ENCODE measurements at regions not wholly inside any gene's neighbourhood (a gene's known extent, or its start where the extent isn't known, plus 50 kb on each side); places are given as distances from the start of the nearest gene placed in this dataset.

DNA sequence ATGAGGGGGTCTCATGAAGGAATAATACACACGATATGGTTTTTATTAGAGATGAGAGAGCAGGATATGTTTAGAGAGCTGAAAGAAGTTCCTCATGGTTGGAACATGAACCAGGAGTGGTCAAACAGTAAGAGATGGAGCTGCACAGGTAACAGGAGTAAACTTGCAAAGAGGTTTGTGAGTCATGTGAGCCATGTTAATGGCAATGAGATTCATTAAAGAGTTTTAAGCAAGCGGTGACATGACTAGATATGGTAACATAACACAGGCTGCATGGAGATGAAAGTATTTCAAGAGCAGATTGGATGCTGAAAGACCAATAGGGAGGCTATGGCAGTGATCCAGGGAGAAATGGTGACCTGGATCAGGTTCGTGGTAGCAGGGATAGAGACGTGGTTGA, 62.6 kb upstream of the SSTR1 start:
- WGBS, 2 donors, result 65 to 69% methylated on average over 4 of the region's 4 CpGs
- ATAC-seq (no peak), DNase-seq (no peak)
- no peak overlapping the region for H3K4me3 ChIP-seq
- H3K36me3 ChIP-seq, result no peaks in the 10 kb centered on the region
- TF ChIP-seq, protein P1, sequence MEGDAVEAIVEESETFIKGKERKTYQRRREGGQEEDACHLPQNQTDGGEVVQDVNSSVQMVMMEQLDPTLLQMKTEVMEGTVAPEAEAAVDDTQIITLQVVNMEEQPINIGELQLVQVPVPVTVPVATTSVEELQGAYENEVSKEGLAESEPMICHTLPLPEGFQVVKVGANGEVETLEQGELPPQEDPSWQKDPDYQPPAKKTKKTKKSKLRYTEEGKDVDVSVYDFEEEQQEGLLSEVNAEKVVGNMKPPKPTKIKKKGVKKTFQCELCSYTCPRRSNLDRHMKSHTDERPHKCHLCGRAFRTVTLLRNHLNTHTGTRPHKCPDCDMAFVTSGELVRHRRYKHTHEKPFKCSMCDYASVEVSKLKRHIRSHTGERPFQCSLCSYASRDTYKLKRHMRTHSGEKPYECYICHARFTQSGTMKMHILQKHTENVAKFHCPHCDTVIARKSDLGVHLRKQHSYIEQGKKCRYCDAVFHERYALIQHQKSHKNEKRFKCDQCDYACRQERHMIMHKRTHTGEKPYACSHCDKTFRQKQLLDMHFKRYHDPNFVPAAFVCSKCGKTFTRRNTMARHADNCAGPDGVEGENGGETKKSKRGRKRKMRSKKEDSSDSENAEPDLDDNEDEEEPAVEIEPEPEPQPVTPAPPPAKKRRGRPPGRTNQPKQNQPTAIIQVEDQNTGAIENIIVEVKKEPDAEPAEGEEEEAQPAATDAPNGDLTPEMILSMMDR (IDR thresholded peaks at IDR 0.05), result no peak
- H3K4me1 ChIP-seq, result no peaks in the 10 kb centered on the region
- H3K9me3 ChIP-seq, result no peaks in the 10 kb centered on the region
- no peak overlapping the region for H3K27ac ChIP-seq
- intact Hi-C loops (cut with DNase I), result no loop called here
- no peaks in the 10 kb centered on the region for H3K27me3 ChIP-seq

GRCh38 chr14:38150075-38150474, 57.6 kb upstream of the SSTR1 start:
- WGBS, 2 donors, result 78 to 87% methylated on average over 3 of the region's 3 CpGs
- H3K36me3 ChIP-seq, result no peaks in the 10 kb centered on the region
- intact Hi-C loops (cut with DNase I), result no loop called here
- DNase-seq (no peak), ATAC-seq (no peak)
- H3K4me1 ChIP-seq, result no peaks in the 10 kb centered on the region
- H3K27ac ChIP-seq, result no peak overlapping the region
- no peak overlapping the region for H3K4me3 ChIP-seq
- no peaks in the 10 kb centered on the region for H3K9me3 ChIP-seq
- TF ChIP-seq, protein P1 (IDR thresholded peaks at IDR 0.05), result no peak
- no peaks in the 10 kb centered on the region for H3K27me3 ChIP-seq

Data from heart right ventricle (tissue), 16 donors.